HCT116 (cell line): ENCODE measurements at regions not wholly inside any gene's neighbourhood (a gene's known extent, or its start where the extent isn't known, plus 50 kb on each side); places are given as distances from the start of the nearest gene placed in this dataset.

Source experiments
- ATAC-seq: fragments of 200-7000 bp; cut with Tn5 transposase; 2 replicates; pipeline ENCODE4 v1.9.1; 2020; ENCODE audit warnings: mild to moderate bottlenecking, moderate library complexity
- BruUV-seq: library from RNA; stranded (reverse); fragments of 400-500 nt; replicated peaks from 2 replicates; lab custom pipeline; 2021; lab: Mats Ljungman, UMichigan
- CTCF ChIA-PET: fragments of 300-600 bp; sonication (Branson Sonifier 250); formaldehyde crosslinking; loops from one replicate; lab custom pipeline; 2021; ENCODE audit warnings: antibody characterized with exemption; lab: Charles Lee
- POLR2A ChIA-PET: fragments of 300-600, 350-600 bp; sonication (Branson Sonifier 250); formaldehyde crosslinking; loops from one replicate; lab custom pipeline; 2021; ENCODE audit warnings: antibody characterized with exemption; lab: Charles Lee
- RAD21 ChIA-PET, 2 experiments: fragments of 300-600 bp; sonication (Branson Sonifier 250); formaldehyde crosslinking; loops; one replicate each; lab custom pipeline; 2023; ENCODE audit warnings: low total read pairs in 2 of 2; ENCODE audit not compliant: uncharacterized antibody in 2 of 2, unreplicated experiment in 2 of 2, low non-redundant PET in 1 of 2; lab: Charles Lee
- DNase-seq: peaks from one replicate; pipeline ENCODE4 v3.0.0-alpha.2; 2010; ENCODE audit warnings: low read depth, low spot score
- H2AFZ ChIP-seq: fragments of 200-600 bp; shearing (Covaris generic), sonication (generic); 2 replicates; pipeline ENCODE4 v1.6.1; 2017; ENCODE audit warnings: low read depth, mixed run types, mixed read lengths, antibody characterized with exemption, low read length; ENCODE audit not compliant: poor library complexity, severe bottlenecking
- H3K27ac ChIP-seq: 2 replicates; pipeline ENCODE4 v1.5.1; 2012; ENCODE audit warnings: low read depth, low read length
- H3K27me3 ChIP-seq: fragments of 200-600 bp; sonication (generic); 2 replicates; pipeline ENCODE4 v1.6.1; 2016; ENCODE audit warnings: mixed run types, low read length, mixed read lengths; ENCODE audit not compliant: insufficient read depth
- H3K36me3 ChIP-seq, 2 experiments: fragments of 200-500 bp in 1 of 2; fragments of 200-600 bp in 1 of 2; sonication (Bioruptor generic) in 1 of 2; sonication (generic) in 1 of 2; 2 replicates each; pipeline versions ENCODE4 v1.5.1 to v1.6.1; 2014 to 2016; ENCODE audit warnings: low read length in 2 of 2, inconsistent platforms in 1 of 2, mixed read lengths in 1 of 2, mixed run types in 1 of 2; ENCODE audit not compliant: insufficient read depth in 2 of 2, control insufficient read depth in 1 of 2
- H3K4me1 ChIP-seq, 2 experiments: fragments of 200-600 bp in 1 of 2; sonication (generic) in 1 of 2; 2 replicates each; pipeline versions ENCODE4 v1.5.1 to v1.6.1; 2012 to 2017; ENCODE audit warnings: low read length in 2 of 2, inconsistent platforms in 1 of 2, mild to moderate bottlenecking in 1 of 2, mixed read lengths in 1 of 2, mixed run types in 1 of 2, moderate library complexity in 1 of 2; ENCODE audit not compliant: insufficient read depth in 2 of 2, control insufficient read depth in 1 of 2
- H3K4me2 ChIP-seq: fragments of 200-600 bp; sonication (generic); 2 replicates; pipeline ENCODE4 v1.6.1; 2017; ENCODE audit warnings: mixed run types, low read length, mixed read lengths
- H3K4me3 ChIP-seq, 2 experiments: fragments of 200-600 bp in 1 of 2; sonication (generic) in 1 of 2; replicated peaks in 1 of 2; 2 replicates each; pipeline ENCODE4 v1.5.1; 2011 to 2016; ENCODE audit warnings: low read length in 2 of 2, control low read depth in 1 of 2, low read depth in 1 of 2, mild to moderate bottlenecking in 1 of 2, mixed read lengths in 1 of 2, mixed run types in 1 of 2
- H3K79me2 ChIP-seq: fragments of 200-600 bp; sonication (generic); 2 replicates; pipeline ENCODE4 v1.6.1; 2017; ENCODE audit warnings: mild to moderate bottlenecking, mixed run types, low read length, moderate library complexity, mixed read lengths; ENCODE audit not compliant: insufficient read depth
- H3K9ac ChIP-seq: fragments of 200-600 bp; sonication (generic); 2 replicates; pipeline ENCODE4 v1.6.1; 2016; ENCODE audit warnings: low read length, mixed read lengths
- H3K9me2 ChIP-seq: fragments of 200-600 bp; sonication (generic), shearing (Covaris generic); 2 replicates; pipeline ENCODE4 v1.6.1; 2017; ENCODE audit warnings: mixed run types, mild to moderate bottlenecking, moderate library complexity; ENCODE audit not compliant: insufficient read depth
- H3K9me3 ChIP-seq, 2 experiments: fragments of 200-500 bp in 1 of 2; fragments of 200-600 bp in 1 of 2; sonication (Bioruptor generic) in 1 of 2; sonication (generic) in 1 of 2; 2 replicates each; pipeline ENCODE4 v1.6.1; 2014 to 2017; ENCODE audit warnings: low read length in 2 of 2, mixed read lengths in 2 of 2, inconsistent platforms in 1 of 2, low read depth in 1 of 2, mild to moderate bottlenecking in 1 of 2, mixed run types in 1 of 2, moderate library complexity in 1 of 2; ENCODE audit not compliant: control insufficient read depth in 1 of 2, insufficient read depth in 1 of 2
- H4K20me1 ChIP-seq: fragments of 200-600 bp; sonication (generic), shearing (Covaris generic); 2 replicates; pipeline ENCODE4 v1.6.1; 2017; ENCODE audit warnings: mixed run types, mild to moderate bottlenecking, moderate library complexity; ENCODE audit not compliant: insufficient read depth
- CTCF ChIP-seq, 3 experiments: fragments of 200-600 bp in 1 of 3; sonication (generic) in 1 of 3; IDR thresholded peaks in 2 of 3; conservative IDR thresholded peaks in 1 of 3; 2 replicates each; pipeline ENCODE4 v1.5.1; 2012 to 2017; ENCODE audit warnings: low read depth in 2 of 3, low read length in 2 of 3, antibody characterized with exemption in 1 of 3, borderline replicate concordance in 1 of 3, control low read depth in 1 of 3, mild to moderate bottlenecking in 1 of 3, mixed read lengths in 1 of 3, mixed run types in 1 of 3, moderate library complexity in 1 of 3; ENCODE audit not compliant: insufficient read depth in 1 of 3
- ELF1 ChIP-seq: IDR thresholded peaks from 2 replicates; pipeline ENCODE4 v1.6.1; 2012; ENCODE audit warnings: low read depth, borderline replicate concordance
- EZH2 ChIP-seq: fragments of 200-600 bp; sonication (generic); IDR thresholded peaks from 2 replicates; pipeline ENCODE4 v1.6.1; 2017; ENCODE audit warnings: antibody characterized with exemption, mixed run types
- SP1 ChIP-seq: IDR thresholded peaks from 2 replicates; pipeline ENCODE4 v1.6.1; 2012; ENCODE audit warnings: low read depth
- YY1 ChIP-seq: IDR thresholded peaks from 2 replicates; pipeline ENCODE4 v1.6.1; 2011; ENCODE audit warnings: low read length, low read depth, moderate library complexity, mild to moderate bottlenecking; ENCODE audit not compliant: insufficient replicate concordance; ENCODE audit errors: extremely low read depth
- ZFX ChIP-seq: fragments of 450-650 bp; IDR thresholded peaks from 2 replicates; pipeline ENCODE4 v1.6.1; 2017
- intact Hi-C: fragments of 100-400 bp; cut with micrococcal nuclease; formaldehyde crosslinking; loops from 2 replicates; pipeline ENCODE4 v1.10.0; 2022

- no peak overlapping the region for H3K27ac ChIP-seq
- ChIA-PET RAD21 (no interaction called here), CTCF (interaction anchor here (0.7 to 1.8 kb wide), 7 partner anchors 9 to 246 kb away, joined by 3 to 7 read pairs (median 4); no protein-coding TSS in a partner anchor), POLR2A (no interaction called here)
- H3K4me1 ChIP-seq = peaks cover 0 to 4% of the 10 kb centered on the region in 2 experiments; a peak in 1 of 4 replicates
- DNase-seq = no peak
- no peaks in the 10 kb centered on the region for H3K27me3 ChIP-seq
- TF ChIP-seq CTCF (IDR thresholded peaks at IDR 0.05 in 2 of 3, conservative IDR thresholded peaks at IDR 0.05 in 1 of 3; ENCODE audit: borderline replicate concordance in 1 of 3, insufficient read depth in 1 of 3, low read depth in 2 of 3, low read length in 2 of 3) (no peak), EZH2 (no peak), SP1 (no peak), YY1 (no peak), ZFX (no peak), ELF1 (no peak)
- BruUV-seq = no TSS peak
- H3K9ac ChIP-seq = no peak overlapping the region
- no peak for ATAC-seq
- no peaks in the 10 kb centered on the region for H4K20me1 ChIP-seq
- no peaks in the 10 kb centered on the region for H3K9me2 ChIP-seq
- H2AFZ ChIP-seq = no peak overlapping the region
- intact Hi-C loops = loop anchor here (2.0 to 10.0 kb wide), 3 partner anchors 69 to 545 kb away; no protein-coding TSS in a partner anchor
- no peak overlapping the region for H3K4me2 ChIP-seq
- no peak overlapping the region for H3K4me3 ChIP-seq
- H3K79me2 ChIP-seq = no peaks in the 10 kb centered on the region
- H3K9me3 ChIP-seq = no peaks in the 10 kb centered on the region
- H3K36me3 ChIP-seq = no peaks in the 10 kb centered on the region
Measured at GRCh38 chr14:94679937-94680861, 68.0 kb downstream of the SERPINA3 start.
